IPS DF 4.7 (cell line): ENCODE measurements at regions not wholly inside any gene's neighbourhood (a gene's known extent, or its start where the extent isn't known, plus 50 kb on each side); places are given as distances from the start of the nearest gene placed in this dataset.

Experiments used
- DNase-seq: peaks from one replicate; pipeline ENCODE4 v3.0.0-alpha.2; 2013; ENCODE audit warnings: low spot score; ENCODE audit errors: extremely low read depth

GRCh38 chr7:46554688-46555422 lies 633.8 kb upstream of the IGFBP3 start:
- no peak for DNase-seq

DNA sequence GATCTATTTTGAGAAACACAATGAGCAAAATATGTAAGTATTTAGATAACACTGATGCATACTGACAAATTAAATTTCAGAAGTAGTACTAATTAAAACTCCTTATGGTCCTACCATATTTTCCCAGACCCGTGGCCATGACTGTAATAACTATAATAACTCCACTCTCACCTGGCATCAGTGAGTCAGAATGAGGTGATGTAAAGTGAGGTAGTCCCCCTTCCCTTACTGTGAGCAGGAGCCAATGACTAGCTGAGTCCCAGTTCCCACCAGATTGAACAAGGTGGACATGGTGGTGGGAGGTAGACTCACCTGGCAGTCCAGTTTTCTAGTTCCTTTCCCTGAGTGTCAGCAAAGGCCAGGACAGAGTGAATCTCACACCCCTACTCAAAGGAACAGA lies 630.5 kb upstream of the IGFBP3 start:
- no peak for DNase-seq

DNA sequence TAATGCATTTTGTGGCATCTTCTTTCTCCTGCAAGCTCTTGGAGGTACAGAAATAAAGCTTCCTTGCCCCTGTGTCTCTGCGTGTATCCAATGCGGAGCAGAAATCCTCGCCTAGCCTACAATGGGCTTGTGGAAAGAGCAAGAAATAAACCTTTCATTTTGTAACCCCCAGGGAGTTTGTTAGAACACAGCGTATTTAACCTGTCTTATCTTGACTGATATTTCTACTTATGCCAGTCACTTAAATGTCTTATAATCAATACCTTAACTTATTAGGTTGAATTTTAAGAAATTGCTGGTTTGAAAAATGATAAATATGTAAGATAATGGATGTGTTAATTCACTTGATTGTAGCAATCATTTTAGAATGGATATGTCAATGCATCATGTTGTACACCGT lies 629.8 kb upstream of the IGFBP3 start:
- no peak for DNase-seq

GRCh38 chr7:46549892-46550639 lies 629.0 kb upstream of the IGFBP3 start:
- no peak for DNase-seq

DNA sequence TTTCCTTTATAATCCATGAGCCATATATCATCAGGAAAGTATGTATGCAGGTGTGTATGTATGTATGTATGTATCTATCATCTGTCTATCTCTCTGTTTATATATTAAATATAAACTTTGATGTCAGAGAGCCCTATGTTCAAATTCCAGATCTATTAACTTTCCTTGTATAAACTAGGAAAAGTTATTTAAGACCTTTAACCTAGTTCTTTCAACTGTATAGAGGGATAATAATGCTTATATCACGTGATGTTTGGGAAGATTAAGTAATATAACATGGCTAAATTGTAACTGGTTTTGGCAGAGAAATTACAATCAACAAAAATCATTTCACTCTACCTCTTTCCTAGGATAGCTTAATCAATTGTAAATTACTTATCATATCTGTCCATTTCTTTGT lies 628.3 kb upstream of the IGFBP3 start:
- no peak for DNase-seq

- no peak for DNase-seq
Observed at GRCh38 chr7:46547044-46547443, 626.0 kb upstream of the IGFBP3 start.

GRCh38 chr7:46545790-46546189 lies 624.7 kb upstream of the IGFBP3 start:
- no peak for DNase-seq

GRCh38 chr7:46544396-46545008 lies 623.4 kb upstream of the IGFBP3 start:
- no peak for DNase-seq

DNA sequence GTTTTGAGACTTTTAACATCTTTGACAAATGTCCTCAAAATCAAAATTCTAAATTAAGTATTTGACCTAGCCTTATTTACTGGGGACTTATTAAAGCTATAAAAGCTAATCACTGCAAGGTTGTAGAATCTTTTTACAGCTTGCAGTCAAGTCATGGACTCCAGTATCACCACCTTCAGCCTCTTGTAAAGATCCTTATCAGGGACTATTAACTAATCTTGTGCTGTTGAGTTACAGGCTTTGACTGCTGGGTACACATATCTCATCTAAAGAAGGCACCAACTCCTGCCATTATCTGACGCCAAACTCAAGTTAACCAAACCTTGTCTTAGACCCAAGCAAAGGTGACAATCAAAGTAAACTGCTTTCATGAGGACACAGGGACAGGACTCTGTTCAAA lies 621.0 kb upstream of the IGFBP3 start:
- DNase-seq, result no peak

- no peak for DNase-seq
Observed at GRCh38 chr7:46539892-46540483, 618.9 kb upstream of the IGFBP3 start.

- no peak for DNase-seq
Observed at GRCh38 chr7:46537191-46537905, 616.3 kb upstream of the IGFBP3 start.

GRCh38 chr7:46534664-46535588 lies 613.9 kb upstream of the IGFBP3 start:
- DNase-seq, result peak; percentile 44

- no peak for DNase-seq
Observed at GRCh38 chr7:46533946-46534345, 612.9 kb upstream of the IGFBP3 start.

GRCh38 chr7:46532571-46532970 lies 611.5 kb upstream of the IGFBP3 start:
- DNase-seq, result no peak

DNA sequence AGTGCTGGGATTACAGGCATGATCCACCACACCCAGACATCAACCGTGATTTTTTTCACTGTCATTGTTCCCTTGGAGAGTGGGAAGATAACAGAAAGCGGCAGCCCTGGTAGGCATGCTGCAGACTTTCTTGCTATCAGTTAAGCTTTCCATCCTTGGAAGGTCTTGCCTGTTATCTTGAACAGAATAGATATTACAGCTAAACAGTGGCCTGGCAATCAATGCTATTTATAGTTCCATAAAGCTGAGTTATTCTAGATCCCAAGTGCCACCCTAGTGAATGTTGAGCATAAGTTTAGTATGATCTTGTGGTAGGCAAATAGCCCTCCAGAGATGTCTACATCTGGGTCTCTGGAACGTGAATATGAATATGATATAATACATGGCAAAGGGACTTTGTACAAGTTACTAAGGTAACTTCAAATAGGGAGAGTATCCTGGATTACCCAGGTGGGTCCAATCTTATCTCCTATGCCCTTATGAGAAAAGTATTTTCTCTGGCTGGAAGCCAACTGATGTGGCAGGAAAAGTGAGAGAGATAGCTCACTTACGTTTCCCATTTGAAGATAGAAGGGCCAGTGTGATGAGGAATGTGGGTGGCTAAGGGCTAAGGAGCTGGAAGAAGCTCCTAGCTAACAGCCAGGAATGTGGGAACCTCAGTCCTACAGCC lies 609.1 kb upstream of the IGFBP3 start:
- DNase-seq, result no peak

DNA sequence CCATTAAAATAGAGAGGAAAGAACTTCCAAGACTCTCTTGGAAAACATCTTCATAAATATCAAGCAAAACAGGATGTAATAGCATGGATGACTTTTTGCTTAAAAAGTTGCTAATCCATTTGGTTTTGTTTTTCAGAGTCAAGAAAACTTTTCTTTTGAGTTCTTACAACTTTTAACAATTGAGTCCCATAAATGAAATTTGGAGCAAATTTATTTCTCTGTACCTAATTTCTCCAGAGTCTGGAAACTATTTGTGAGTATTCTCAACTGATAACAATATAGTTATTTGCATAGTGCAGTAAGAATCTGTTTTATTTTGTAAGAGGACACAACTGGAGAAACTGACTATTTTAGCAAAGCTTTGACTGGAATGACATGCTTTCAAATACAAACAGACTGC lies 606.3 kb upstream of the IGFBP3 start:
- no peak for DNase-seq

DNA sequence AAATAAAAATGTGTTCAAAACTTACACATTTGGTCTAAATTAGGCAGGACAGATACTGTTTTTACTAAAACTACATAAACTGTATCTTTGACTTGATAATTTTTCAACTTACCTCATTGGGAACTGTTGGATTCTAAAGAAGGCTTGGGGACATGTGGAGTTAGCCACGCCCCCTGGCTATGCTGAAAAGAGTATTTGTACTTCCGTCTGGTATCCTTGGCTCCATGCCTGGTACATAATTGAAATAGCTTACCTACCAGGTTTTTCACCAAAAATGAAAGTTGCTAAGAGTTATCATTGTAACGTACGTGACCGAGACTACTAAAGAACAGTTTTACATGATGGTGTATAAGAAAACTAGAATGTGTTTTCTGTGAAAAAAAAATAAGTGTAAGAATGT lies 604.8 kb upstream of the IGFBP3 start:
- DNase-seq, result no peak

- DNase-seq, result no peak
Observed at GRCh38 chr7:46524350-46524749, 603.3 kb upstream of the IGFBP3 start.

- DNase-seq, result no peak
Observed at GRCh38 chr7:46522354-46522906, 601.4 kb upstream of the IGFBP3 start.

DNA sequence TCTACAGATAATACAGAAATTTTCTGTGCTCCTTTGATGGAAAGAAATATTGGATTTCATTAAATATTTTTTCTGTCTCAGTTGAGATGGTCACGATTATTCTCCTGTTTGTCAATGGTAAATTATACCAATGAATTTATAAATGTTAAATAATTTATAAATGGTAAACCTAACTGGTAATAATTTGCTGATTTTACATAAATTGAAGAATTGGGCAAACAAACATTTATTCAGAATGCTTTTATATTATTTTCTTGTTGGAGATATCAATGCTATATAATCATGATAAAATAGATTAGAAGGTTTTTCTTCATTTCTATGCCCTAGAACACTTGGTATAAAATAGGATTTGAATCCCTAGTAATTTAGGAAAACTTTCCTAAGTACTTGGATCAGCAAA lies 597.6 kb upstream of the IGFBP3 start:
- DNase-seq, result no peak
